Ishikawa (cell line): ENCODE measurements at regions not wholly inside any gene's neighbourhood (a gene's known extent, or its start where the extent isn't known, plus 50 kb on each side); places are given as distances from the start of the nearest gene placed in this dataset.

Experiments
- CEBPB ChIP-seq: IDR thresholded peaks from 2 replicates; pipeline ENCODE4 v1.6.1; 2012
- EGR1 ChIP-seq: IDR thresholded peaks from 2 replicates; pipeline ENCODE4 v1.6.1; 2012
- EP300 ChIP-seq: IDR thresholded peaks from 2 replicates; pipeline ENCODE4 v1.6.1; 2012; ENCODE audit warnings: borderline replicate concordance
- FOXM1 ChIP-seq: IDR thresholded peaks from 2 replicates; pipeline ENCODE4 v1.6.1; 2012; ENCODE audit warnings: low read depth, borderline replicate concordance
- NFIC ChIP-seq: IDR thresholded peaks from 2 replicates; pipeline ENCODE4 v1.6.1; 2012
- RAD21 ChIP-seq: IDR thresholded peaks from 2 replicates; pipeline ENCODE4 v1.6.1; 2012; ENCODE audit warnings: low read depth
- TAF1 ChIP-seq: IDR thresholded peaks from 2 replicates; pipeline ENCODE4 v1.6.1; 2012; ENCODE audit warnings: low read depth, mild to moderate bottlenecking
- TCF12 ChIP-seq: IDR thresholded peaks from 2 replicates; pipeline ENCODE4 v1.6.1; 2012; ENCODE audit warnings: low read depth
- TEAD4 ChIP-seq: IDR thresholded peaks from 2 replicates; pipeline ENCODE4 v1.6.1; 2012
- YY1 ChIP-seq: IDR thresholded peaks from 2 replicates; pipeline ENCODE4 v1.6.1; 2012; ENCODE audit warnings: low read depth
- ZBTB7A ChIP-seq: IDR thresholded peaks from 2 replicates; pipeline ENCODE4 v1.6.1; 2012; ENCODE audit warnings: low read depth
- TF ChIP-seq, protein P1 (sequence below): IDR thresholded peaks from 2 replicates; pipeline ENCODE4 v1.6.1; 2012
- TF ChIP-seq, protein P2 (sequence below): IDR thresholded peaks from 2 replicates; pipeline ENCODE4 v1.6.1; 2012
- TF ChIP-seq, protein P3 (sequence below): IDR thresholded peaks from 2 replicates; pipeline ENCODE4 v1.6.1; 2012; ENCODE audit warnings: low read depth, mild to moderate bottlenecking

DNA sequence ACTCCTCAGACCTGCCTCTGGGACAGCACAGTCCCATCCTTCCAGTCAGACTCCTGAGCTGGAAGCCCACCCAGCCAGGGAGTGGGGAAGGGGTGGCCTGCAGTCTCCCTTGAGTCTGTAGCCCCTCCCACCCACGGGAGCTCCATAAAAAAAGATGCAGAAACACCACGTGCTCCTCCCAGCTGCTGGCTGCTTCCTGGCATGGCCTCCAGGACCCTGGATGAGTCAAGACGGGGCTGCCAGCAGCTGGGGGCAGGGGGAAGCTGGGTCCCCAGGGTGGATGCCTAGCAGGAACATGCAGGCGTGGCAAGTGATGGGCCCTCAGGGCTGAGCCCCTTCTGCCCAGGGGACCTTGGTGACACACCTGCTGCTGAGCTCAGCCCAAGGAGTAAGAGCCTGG is 138.5 kb downstream of the TBC1D2B start:
- TF ChIP-seq, protein P1, sequence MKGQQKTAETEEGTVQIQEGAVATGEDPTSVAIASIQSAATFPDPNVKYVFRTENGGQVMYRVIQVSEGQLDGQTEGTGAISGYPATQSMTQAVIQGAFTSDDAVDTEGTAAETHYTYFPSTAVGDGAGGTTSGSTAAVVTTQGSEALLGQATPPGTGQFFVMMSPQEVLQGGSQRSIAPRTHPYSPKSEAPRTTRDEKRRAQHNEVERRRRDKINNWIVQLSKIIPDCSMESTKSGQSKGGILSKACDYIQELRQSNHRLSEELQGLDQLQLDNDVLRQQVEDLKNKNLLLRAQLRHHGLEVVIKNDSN = peak; percentile 33; the same call in 1 of the 2 replicates

DNA sequence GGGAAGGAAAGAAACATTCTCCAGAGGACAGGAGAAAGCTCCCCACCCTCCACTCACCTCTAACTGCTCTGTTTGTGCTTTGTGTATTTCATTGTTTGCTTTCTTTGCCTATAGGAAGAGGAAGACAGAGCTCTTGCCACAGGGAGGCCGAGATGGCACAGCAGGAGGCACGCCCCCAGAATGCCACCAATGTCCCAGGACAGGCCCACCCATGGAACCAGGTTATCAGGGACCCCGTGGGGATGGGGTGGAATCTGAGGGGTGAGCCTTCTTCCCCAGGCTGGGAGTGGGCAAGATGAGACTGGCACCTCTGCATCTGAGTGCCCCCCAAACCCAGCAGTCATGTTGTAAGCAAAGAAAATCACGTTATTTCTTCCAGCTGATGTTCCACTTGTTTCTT is 155.8 kb downstream of the TBC1D2B start:
- no peak for TF ChIP-seq NFIC
- TF ChIP-seq EGR1 = no peak
- TF ChIP-seq FOXM1 = no peak
- TF ChIP-seq TCF12 = no peak
- TF ChIP-seq CEBPB = no peak
- no peak for TF ChIP-seq YY1
- TF ChIP-seq ZBTB7A = no peak
- TF ChIP-seq, protein P1 = no peak

DNA sequence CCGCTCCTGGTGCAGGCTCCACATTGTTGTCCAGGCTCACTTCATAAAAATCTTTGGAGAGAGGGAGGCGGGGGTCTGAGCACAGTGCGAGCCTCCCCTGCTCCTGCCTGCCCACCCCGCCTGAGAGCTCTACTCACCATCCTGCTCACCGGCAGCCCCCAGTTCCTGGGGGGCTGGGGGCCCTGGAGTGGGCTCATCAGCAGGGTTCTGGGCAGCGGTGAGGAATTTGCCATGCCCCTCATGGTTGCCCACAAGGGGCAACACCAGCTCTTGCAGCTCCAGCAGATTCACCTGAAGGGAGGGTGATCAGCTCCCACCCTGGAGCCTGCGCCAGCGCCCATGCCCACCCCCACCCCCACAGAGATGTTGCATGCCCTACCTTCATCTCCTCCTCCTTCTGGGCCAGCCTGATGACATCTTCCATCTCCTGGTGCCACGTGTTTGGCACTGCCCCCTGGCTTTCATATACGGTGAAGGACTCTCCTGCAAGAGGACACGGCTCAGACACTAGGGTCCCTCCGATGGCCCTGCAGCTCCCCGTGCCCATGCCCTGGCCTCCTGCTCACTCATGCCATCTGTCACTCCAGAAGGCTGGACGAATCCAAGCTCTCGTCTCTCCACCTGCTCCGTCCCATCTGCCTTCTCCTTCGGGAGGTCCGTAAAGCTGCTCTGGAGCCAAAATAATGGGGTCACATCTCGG is 162.1 kb downstream of the TBC1D2B start:
- TF ChIP-seq ZBTB7A = no peak
- TF ChIP-seq EGR1 = no peak
- no peak for TF ChIP-seq TAF1
- no peak for TF ChIP-seq FOXM1
- no peak for TF ChIP-seq YY1
- no peak for TF ChIP-seq TCF12
- TF ChIP-seq TEAD4 = no peak
- no peak for TF ChIP-seq EP300
- TF ChIP-seq, protein P1 = no peak
- TF ChIP-seq, protein P2, sequence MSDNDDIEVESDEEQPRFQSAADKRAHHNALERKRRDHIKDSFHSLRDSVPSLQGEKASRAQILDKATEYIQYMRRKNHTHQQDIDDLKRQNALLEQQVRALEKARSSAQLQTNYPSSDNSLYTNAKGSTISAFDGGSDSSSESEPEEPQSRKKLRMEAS = no peak
- no peak for TF ChIP-seq RAD21
- no peak for TF ChIP-seq NFIC
- TF ChIP-seq CEBPB = no peak
- TF ChIP-seq, protein P3, sequence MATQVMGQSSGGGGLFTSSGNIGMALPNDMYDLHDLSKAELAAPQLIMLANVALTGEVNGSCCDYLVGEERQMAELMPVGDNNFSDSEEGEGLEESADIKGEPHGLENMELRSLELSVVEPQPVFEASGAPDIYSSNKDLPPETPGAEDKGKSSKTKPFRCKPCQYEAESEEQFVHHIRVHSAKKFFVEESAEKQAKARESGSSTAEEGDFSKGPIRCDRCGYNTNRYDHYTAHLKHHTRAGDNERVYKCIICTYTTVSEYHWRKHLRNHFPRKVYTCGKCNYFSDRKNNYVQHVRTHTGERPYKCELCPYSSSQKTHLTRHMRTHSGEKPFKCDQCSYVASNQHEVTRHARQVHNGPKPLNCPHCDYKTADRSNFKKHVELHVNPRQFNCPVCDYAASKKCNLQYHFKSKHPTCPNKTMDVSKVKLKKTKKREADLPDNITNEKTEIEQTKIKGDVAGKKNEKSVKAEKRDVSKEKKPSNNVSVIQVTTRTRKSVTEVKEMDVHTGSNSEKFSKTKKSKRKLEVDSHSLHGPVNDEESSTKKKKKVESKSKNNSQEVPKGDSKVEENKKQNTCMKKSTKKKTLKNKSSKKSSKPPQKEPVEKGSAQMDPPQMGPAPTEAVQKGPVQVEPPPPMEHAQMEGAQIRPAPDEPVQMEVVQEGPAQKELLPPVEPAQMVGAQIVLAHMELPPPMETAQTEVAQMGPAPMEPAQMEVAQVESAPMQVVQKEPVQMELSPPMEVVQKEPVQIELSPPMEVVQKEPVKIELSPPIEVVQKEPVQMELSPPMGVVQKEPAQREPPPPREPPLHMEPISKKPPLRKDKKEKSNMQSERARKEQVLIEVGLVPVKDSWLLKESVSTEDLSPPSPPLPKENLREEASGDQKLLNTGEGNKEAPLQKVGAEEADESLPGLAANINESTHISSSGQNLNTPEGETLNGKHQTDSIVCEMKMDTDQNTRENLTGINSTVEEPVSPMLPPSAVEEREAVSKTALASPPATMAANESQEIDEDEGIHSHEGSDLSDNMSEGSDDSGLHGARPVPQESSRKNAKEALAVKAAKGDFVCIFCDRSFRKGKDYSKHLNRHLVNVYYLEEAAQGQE = no peak

DNA sequence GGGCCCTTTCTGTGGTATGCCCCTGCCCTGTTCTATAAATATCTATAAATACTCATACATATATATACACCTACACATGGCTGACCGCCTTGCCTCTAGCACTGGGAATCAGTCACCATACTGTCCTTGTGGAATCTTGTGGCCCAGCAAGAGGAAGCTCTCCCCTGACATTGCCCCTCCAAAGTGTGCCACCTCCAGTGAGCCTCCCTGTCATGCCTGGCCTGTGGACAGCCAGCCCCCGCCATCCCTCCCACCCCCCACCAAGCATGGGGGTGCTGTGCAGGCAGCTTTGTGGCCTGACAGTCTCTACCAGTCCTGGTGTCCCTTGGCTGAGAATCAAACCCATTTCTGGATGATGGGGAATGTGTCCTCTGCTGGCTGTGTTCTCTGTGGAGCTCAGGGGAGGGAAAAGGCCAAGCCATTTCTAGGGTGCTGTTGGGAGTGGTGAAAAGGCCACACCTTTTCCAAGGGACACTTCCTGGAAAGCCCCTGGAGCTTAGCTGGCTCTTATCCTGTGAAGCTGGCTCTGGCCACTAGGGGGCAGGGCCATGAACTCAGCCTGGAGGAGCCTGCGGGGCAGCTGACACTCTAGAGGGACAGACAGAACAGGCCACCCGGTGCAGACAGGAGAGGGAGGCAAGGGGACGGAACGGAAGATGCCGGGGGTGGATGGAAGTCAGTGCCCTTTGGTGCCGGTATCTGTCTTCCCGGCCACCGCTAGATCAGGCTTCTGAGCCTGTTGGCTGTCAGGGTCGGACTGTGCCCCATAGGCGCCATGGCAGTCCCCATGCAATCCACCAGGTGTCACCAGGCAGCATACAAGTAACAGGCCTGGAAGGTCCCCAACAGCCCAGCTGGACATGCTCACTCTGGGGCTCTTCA is 167.2 kb downstream of the TBC1D2B start:
- TF ChIP-seq YY1 = peak; percentile 54; the same call in 1 of the 2 replicates
- peak; percentile 22; the same call in 1 of the 2 replicates for TF ChIP-seq RAD21

DNA sequence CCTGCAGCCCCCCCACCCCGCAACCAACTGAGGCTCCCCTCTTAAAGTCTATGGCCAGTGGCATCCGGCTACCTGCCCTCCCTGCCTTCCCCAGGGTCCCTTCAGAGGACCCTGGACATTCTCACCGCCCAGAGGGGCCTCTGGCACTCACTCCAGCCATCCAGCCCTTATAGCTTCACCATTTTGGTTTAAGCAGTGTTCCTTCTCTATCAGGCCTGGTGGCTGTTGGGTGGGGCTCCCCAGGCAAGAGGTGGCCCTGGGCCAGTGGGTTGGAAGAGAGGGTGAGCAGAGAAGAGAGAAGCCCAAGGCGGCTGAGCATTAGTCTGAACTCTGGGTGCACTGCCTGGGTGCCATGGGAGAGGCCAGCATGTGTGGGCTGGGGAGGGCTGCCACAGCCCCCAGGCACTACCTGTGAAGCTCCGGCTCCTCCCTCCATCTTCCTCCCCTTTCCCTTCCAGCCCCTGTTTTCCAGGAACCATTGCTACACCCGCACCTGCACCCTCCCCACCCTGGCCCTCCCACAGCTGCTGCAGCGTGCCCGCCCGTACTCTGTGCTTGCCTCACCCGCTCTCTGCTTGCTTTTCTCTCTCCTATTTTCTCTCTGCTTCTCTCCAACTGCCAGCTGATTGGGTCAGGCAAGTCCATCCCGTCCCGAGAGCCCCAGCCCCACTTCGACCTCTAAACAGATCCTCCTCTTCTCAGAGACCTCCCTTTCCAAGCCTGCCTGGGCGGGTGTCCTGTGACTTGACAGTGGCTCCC is 168.2 kb downstream of the TBC1D2B start:
- TF ChIP-seq RAD21 (no peak), YY1 (no peak), TAF1 (no peak), EGR1 (no peak), NFIC (no peak), EP300 (no peak), TEAD4 (no peak), CEBPB (no peak)
- TF ChIP-seq, protein P3 = no peak
- TF ChIP-seq, protein P1 = no peak
